Hypothalamus (tissue), 51 donors: ENCODE measurements at regions not wholly inside any gene's neighbourhood (a gene's known extent, or its start where the extent isn't known, plus 50 kb on each side); places are given as distances from the start of the nearest gene placed in this dataset.

Experiments
- DNase-seq, 51 donors: peaks; one replicate each; lab custom pipeline; 2025; lab: John Stamatoyannopoulos, UW

- no peak for DNase-seq
Observed at GRCh38 chr17:5635949-5636348, 51.6 kb upstream of the NLRP1 start.

GRCh38 chr17:5638596-5638995 is 54.3 kb upstream of the NLRP1 start:
- no peak for DNase-seq

- no peak for DNase-seq
Observed at GRCh38 chr17:5640726-5641125, 56.4 kb upstream of the NLRP1 start.

GRCh38 chr17:5642752-5643151 is 58.4 kb upstream of the NLRP1 start:
- no peak for DNase-seq

GRCh38 chr17:5644065-5644464 is 59.8 kb upstream of the NLRP1 start:
- peak in 3 of 51 donors; percentile 14 to 62 (median 15) for DNase-seq

- no peak for DNase-seq
Observed at GRCh38 chr17:5651348-5651747, 67.0 kb upstream of the NLRP1 start.

GRCh38 chr17:5661491-5662125 is 77.3 kb upstream of the NLRP1 start:
- no peak for DNase-seq

GRCh38 chr17:5662409-5663085 is 78.2 kb upstream of the NLRP1 start:
- no peak for DNase-seq

- peak in 16 of 51 donors; percentile 3 to 36 (median 12) for DNase-seq
Observed at GRCh38 chr17:5665164-5665563, 80.9 kb upstream of the NLRP1 start.

GRCh38 chr17:5667871-5668270 is 83.6 kb upstream of the NLRP1 start:
- DNase-seq = no peak

GRCh38 chr17:5668557-5669138 is 84.3 kb upstream of the NLRP1 start:
- DNase-seq = no peak

- no peak for DNase-seq
Observed at GRCh38 chr17:5669191-5669590, 84.9 kb upstream of the NLRP1 start.

- no peak for DNase-seq
Observed at GRCh38 chr17:5672141-5672540, 87.8 kb upstream of the NLRP1 start.

GRCh38 chr17:5672815-5673430 is 88.6 kb upstream of the NLRP1 start:
- DNase-seq = no peak

GRCh38 chr17:5675625-5676421 is 91.5 kb upstream of the NLRP1 start:
- no peak for DNase-seq

- no peak for DNase-seq
Observed at GRCh38 chr17:5677620-5678019, 93.3 kb upstream of the NLRP1 start.

GRCh38 chr17:5678171-5678570 is 93.9 kb upstream of the NLRP1 start:
- DNase-seq = no peak

GRCh38 chr17:5680766-5681165 is 96.5 kb upstream of the NLRP1 start:
- DNase-seq = no peak

GRCh38 chr17:5683241-5683640 is 98.9 kb upstream of the NLRP1 start:
- no peak for DNase-seq

GRCh38 chr17:5686074-5686635 is 101.8 kb upstream of the NLRP1 start:
- no peak for DNase-seq

- DNase-seq = no peak
Observed at GRCh38 chr17:5687646-5688045, 103.3 kb upstream of the NLRP1 start.
